ENCODE measurements at regions not wholly inside any gene's neighbourhood (a gene's known extent, or its start where the extent isn't known, plus 50 kb on each side); places are given as distances from the start of the nearest gene placed in this dataset.

- TF ChIP-seq CTCF (conservative IDR thresholded peaks at IDR 0.05) = no peak
- no peak for TF ChIP-seq EZH2 (IDR thresholded peaks at IDR 0.05; ENCODE audit: low read depth)
These were observed 1252.6 kb upstream of the CITED2 start for GRCh38 chr6:140627002-140627401.

All from PC-9 (cell line).